ENCODE measurements at regions not wholly inside any gene's neighbourhood (a gene's known extent, or its start where the extent isn't known, plus 50 kb on each side); places are given as distances from the start of the nearest gene placed in this dataset.
"Not testable (repeated sequence)": the region's sequence is repeated elsewhere in the genome, so short reads cannot be mapped to it uniquely, and the experiment has no call there.

DNA sequence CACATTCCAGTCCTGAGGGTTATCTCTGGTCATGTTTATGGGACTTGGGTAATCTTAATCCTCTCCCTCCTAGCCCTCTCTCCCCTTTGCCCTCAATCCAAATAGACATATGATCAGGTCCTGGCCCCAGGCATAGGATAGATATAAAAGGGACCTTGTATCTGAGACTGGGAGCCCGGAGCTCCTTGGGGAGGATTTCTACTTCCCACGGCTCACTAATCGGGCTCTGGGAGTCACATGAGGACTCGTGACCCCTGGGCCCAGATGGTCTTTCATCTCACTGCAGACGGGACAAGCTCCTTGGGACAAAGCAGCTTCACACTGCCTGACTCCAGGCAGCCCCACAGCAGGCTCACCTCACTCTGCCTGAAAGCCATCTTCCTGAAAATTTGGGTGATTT, 57.8 kb upstream of the LYRM9 start:
- no peak for DNase-seq (ENCODE audit: low read depth)
- TF ChIP-seq, protein P1, sequence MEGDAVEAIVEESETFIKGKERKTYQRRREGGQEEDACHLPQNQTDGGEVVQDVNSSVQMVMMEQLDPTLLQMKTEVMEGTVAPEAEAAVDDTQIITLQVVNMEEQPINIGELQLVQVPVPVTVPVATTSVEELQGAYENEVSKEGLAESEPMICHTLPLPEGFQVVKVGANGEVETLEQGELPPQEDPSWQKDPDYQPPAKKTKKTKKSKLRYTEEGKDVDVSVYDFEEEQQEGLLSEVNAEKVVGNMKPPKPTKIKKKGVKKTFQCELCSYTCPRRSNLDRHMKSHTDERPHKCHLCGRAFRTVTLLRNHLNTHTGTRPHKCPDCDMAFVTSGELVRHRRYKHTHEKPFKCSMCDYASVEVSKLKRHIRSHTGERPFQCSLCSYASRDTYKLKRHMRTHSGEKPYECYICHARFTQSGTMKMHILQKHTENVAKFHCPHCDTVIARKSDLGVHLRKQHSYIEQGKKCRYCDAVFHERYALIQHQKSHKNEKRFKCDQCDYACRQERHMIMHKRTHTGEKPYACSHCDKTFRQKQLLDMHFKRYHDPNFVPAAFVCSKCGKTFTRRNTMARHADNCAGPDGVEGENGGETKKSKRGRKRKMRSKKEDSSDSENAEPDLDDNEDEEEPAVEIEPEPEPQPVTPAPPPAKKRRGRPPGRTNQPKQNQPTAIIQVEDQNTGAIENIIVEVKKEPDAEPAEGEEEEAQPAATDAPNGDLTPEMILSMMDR (IDR thresholded peaks at IDR 0.05; ENCODE audit: control insufficient read depth, extremely low read depth, insufficient read depth) = no peak
- H3K4me3 ChIP-seq (ENCODE audit: low read depth, low read length) = no peak overlapping the region

DNA sequence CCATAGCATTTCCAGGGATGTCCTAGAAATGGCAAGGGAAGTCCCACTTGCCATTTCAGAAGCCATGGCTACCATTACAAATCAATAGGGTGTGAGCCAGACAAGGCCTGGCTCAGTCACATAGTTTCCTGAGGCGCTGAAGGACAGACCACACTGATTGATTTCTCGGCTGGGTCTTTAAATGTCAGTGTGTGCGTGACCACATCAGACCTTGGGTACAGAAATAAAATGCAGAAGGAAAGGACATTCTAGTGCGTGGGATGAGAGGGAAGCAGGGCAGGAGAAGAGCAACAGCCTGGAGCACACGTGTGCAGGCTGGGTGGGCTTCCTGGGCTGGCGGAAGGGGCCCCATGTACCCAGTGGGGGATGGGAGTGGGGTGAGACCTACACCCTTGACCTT, 58.7 kb upstream of the LYRM9 start:
- DNase-seq (ENCODE audit: low read depth) = no peak
- TF ChIP-seq, protein P1 (IDR thresholded peaks at IDR 0.05; ENCODE audit: control insufficient read depth, extremely low read depth, insufficient read depth) = no peak
- no peak overlapping the region for H3K4me3 ChIP-seq (ENCODE audit: low read depth, low read length)

DNA sequence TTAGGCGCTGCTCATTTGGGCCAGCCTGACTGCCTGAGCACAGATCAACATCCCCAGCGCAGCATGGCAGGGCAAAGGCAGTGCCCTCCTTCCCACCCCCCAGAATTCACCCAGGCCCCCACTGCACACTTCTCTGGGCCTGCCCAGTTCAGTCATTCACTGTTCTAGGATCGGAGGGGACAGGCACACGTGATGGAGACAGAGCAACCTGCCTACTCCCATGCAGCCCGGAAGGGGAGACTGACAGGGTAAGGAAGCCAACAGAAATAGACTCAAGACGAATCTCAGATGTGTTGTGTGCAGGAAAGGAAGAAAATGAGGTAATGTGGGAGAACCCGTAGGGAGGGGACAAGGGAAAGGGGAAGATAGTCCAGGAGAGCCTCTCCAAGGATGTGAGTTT, 59.2 kb upstream of the LYRM9 start:
- TF ChIP-seq, protein P1 (IDR thresholded peaks at IDR 0.05; ENCODE audit: control insufficient read depth, extremely low read depth, insufficient read depth) = no peak
- DNase-seq (ENCODE audit: low read depth) = no peak
- no peak overlapping the region for H3K4me3 ChIP-seq (ENCODE audit: low read depth, low read length)

DNA sequence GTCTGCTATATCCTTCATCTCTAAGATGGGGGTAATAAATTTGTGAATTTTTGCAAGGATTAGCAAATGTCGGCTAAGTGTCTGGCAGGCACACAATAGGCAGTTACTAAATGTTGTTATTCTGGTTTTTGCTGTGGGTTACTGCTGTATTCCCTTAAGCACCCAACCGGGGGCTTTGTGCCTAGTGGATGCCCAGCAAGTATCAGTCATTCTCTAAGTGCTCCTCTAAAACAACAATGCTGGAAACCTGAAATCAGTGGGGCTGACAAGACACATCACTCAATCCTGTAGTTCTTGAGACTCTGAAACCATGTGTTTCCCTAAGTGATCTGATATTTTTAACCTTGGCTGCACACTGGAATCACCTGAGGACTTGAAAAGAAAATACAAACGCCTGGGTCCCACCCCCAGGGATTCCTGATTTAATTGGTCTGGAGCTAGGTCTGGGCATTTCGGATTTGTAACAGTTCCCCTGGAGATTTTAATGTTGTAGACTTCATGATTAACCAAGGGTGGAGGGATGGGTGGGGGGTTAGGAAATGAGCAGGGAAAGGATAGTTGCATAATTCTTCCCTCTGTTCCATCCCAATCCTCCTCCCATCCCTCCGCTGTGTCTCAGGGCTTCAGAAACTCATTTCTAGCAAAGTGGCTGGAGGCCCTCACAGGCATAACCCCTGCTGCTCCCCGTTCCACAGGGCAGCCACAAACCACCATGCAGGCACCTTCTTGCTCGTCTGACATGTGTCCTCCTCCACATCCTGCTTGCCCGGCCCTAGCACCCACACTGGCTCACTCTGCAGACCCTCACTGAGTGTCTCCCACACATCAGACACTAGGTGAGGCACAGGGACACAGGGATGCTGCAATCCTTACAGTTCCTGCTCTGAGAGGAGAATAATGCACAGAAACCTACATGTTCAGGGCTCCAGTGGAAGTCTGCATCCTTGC, 61.7 kb upstream of the LYRM9 start:
- no peak for DNase-seq (ENCODE audit: low read depth)
- H3K4me3 ChIP-seq (ENCODE audit: low read depth, low read length) = no peak overlapping the region
- TF ChIP-seq, protein P1 (IDR thresholded peaks at IDR 0.05; ENCODE audit: control insufficient read depth, extremely low read depth, insufficient read depth) = no peak

DNA sequence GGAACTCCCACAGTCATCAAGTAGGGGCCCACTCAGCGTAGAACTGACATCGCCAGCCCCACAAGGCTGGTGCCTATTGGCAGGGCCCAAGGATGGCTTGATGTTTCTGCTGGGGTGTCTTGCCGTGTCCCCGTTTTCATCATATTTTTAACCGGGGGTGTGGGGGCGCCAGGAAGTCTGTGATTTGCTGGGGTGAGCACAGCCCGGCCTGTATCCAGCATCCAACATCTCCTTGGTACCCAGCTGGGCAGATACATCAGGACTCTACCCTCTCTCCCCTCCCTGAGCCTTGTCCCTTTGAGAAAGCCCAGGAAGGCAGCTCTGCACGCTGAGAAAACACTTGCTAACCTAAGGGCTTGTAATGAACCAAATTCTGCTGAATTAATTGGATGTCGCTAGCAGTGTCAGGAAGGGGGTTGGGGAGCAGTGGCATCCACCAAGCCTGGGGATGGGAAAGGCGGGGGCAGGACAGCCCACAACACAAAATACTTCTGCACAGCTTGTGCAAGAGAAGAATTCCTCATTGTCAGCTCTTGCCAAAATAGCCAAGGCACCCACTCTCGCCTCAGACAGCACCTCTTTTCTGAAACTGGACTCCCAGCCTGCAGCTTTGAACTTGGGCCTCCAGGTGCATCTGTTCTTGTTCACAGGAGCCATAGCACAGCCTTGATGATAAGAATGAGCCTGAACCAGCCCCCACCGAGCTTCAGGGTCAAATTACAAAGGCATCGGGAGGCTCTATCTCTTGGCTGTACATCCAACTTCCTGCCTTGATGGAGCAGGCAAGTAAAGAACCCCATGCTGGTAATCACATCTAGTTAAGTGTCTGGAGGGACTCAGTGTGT, 63.7 kb upstream of the LYRM9 start:
- TF ChIP-seq, protein P1 (IDR thresholded peaks at IDR 0.05; ENCODE audit: control insufficient read depth, extremely low read depth, insufficient read depth) = no peak
- no peak for DNase-seq (ENCODE audit: low read depth)
- H3K4me3 ChIP-seq (ENCODE audit: low read depth, low read length) = no peak overlapping the region

DNA sequence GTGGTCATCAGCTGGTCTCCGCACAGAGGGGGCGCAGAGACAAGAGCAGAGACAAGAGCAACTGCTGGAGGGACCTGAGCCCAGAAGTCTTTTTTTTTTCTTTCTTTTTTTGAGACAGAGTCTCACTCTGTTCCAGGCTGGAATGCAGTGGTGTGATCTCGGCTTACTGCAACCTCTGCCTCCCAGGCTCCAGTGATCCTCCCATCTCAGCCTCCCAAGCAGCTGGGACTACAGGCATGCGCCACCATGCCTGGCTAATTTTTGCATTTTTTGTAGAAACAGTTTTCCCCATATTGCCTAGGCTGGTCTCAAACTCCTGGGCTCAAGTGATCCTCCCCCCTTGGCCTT, 64.3 kb upstream of the LYRM9 start:
- DNase-seq (ENCODE audit: low read depth); H3K4me3 ChIP-seq (ENCODE audit: low read depth, low read length): not testable (repeated sequence)

DNA sequence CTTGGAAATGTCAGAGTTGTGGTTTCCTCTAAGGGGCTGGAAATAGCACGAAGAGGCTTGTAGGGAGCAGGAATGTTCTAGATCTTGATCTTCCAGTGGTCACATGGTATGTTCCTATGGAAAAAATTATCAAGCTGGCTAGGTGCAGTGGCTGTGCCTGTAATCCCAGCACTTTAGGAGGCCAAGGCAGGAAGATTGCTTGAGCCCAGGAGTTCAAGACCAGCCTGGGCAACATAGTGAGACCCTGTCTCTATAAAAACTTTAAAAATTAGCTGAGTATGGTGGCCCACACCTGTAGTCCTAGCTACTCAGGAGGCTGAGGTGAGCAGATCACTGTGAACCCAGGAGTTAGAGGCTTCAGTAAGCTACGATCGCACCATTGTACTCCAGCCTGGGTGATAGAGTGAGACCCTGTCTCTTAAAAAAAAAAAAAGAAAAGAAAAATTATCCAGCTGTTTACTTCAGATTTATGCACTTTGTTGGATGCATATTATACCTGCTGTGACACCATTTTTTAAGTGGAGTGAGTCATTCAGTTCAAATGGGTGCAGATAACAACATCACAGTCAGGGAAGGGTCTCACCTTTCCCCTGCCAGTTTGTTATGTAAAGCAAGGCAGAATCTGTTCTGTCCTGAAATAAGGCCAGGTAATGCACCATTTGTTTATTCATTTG, 65.7 kb upstream of the LYRM9 start:
- no peak for DNase-seq (ENCODE audit: low read depth)
- TF ChIP-seq, protein P1 (IDR thresholded peaks at IDR 0.05; ENCODE audit: control insufficient read depth, extremely low read depth, insufficient read depth) = no peak
- no peak overlapping the region for H3K4me3 ChIP-seq (ENCODE audit: low read depth, low read length)

Data from LNCaP clone FGC (cell line).